ENCODE measurements at regions not wholly inside any gene's neighbourhood (a gene's known extent, or its start where the extent isn't known, plus 50 kb on each side); places are given as distances from the start of the nearest gene placed in this dataset.
A peak's percentile ranks its signal among the peaks of the same experiment; 100 is the strongest.
"Not testable (repeated sequence)": the region's sequence is repeated elsewhere in the genome, so short reads cannot be mapped to it uniquely, and the experiment has no call there.

- H3K9me3 ChIP-seq (ENCODE audit: low read depth, low read length): no peaks in the 10 kb centered on the region
- no peak for TF ChIP-seq CTCF (IDR thresholded peaks at IDR 0.05; ENCODE audit: extremely low read depth, low read depth, low read length)
- DNase-seq (ENCODE audit: insufficient read length, low spot score, missing footprints): no peak
- H3K79me2 ChIP-seq (ENCODE audit: insufficient read depth, low read length): no peaks in the 10 kb centered on the region
- H3K4me3 ChIP-seq (ENCODE audit: insufficient read depth, low read length): no peak overlapping the region
- no peak overlapping the region for H3K27ac ChIP-seq (ENCODE audit: low read depth, low read length)
- no peaks in the 10 kb centered on the region for H3K36me3 ChIP-seq (ENCODE audit: insufficient read depth, low read length)
- no peak overlapping the region for H3K4me2 ChIP-seq (ENCODE audit: insufficient read depth, low read length)
- H3K27me3 ChIP-seq (ENCODE audit: insufficient read depth, low read length): no peaks in the 10 kb centered on the region
- no peaks in the 10 kb centered on the region for H3K4me1 ChIP-seq (ENCODE audit: insufficient read depth, low read length)
- no peaks in the 10 kb centered on the region for H4K20me1 ChIP-seq (ENCODE audit: insufficient read depth, low read length)
- no peak overlapping the region for H2AFZ ChIP-seq (ENCODE audit: low read length)
These were observed 931.5 kb downstream of the TYW1 start for GRCh38 chr7:67928141-67928540.

GRCh38 chr7:67936447-67936846 is 939.8 kb downstream of the TYW1 start:
- H3K4me2 ChIP-seq (ENCODE audit: insufficient read depth, low read length); H3K36me3 ChIP-seq (ENCODE audit: insufficient read depth, low read length); H3K27me3 ChIP-seq (ENCODE audit: insufficient read depth, low read length); H2AFZ ChIP-seq (ENCODE audit: low read length); DNase-seq (ENCODE audit: insufficient read length, low spot score, missing footprints); H3K27ac ChIP-seq (ENCODE audit: low read depth, low read length); H3K4me3 ChIP-seq (ENCODE audit: insufficient read depth, low read length); H3K79me2 ChIP-seq (ENCODE audit: insufficient read depth, low read length); H3K9me3 ChIP-seq (ENCODE audit: low read depth, low read length); H4K20me1 ChIP-seq (ENCODE audit: insufficient read depth, low read length); H3K4me1 ChIP-seq (ENCODE audit: insufficient read depth, low read length): not testable (repeated sequence)

- Histone ChIP-seq H4K20me1 (ENCODE audit: insufficient read depth, low read length) (no peaks in the 10 kb centered on the region), H3K9me3 (ENCODE audit: low read depth, low read length) (no peaks in the 10 kb centered on the region), H3K4me2 (ENCODE audit: insufficient read depth, low read length) (no peak overlapping the region), H3K4me3 (ENCODE audit: insufficient read depth, low read length) (no peak overlapping the region), H2AFZ (ENCODE audit: low read length) (no peak overlapping the region), H3K27me3 (ENCODE audit: insufficient read depth, low read length) (no peaks in the 10 kb centered on the region), H3K27ac (ENCODE audit: low read depth, low read length) (no peak overlapping the region), H3K4me1 (ENCODE audit: insufficient read depth, low read length) (no peaks in the 10 kb centered on the region), H3K79me2 (ENCODE audit: insufficient read depth, low read length) (no peaks in the 10 kb centered on the region), H3K36me3 (ENCODE audit: insufficient read depth, low read length) (no peaks in the 10 kb centered on the region)
- DNase-seq (ENCODE audit: insufficient read length, low spot score, missing footprints): peak; percentile 21
- no peak for TF ChIP-seq CTCF (IDR thresholded peaks at IDR 0.05; ENCODE audit: extremely low read depth, low read depth, low read length)
These were observed 943.8 kb downstream of the TYW1 start for GRCh38 chr7:67940400-67940799.

- TF ChIP-seq CTCF (IDR thresholded peaks at IDR 0.05; ENCODE audit: extremely low read depth, low read depth, low read length): no peak
- H3K27me3 ChIP-seq (ENCODE audit: insufficient read depth, low read length): no peaks in the 10 kb centered on the region
- no peak overlapping the region for H3K4me2 ChIP-seq (ENCODE audit: insufficient read depth, low read length)
- no peaks in the 10 kb centered on the region for H3K4me1 ChIP-seq (ENCODE audit: insufficient read depth, low read length)
- no peak for DNase-seq (ENCODE audit: insufficient read length, low spot score, missing footprints)
- H4K20me1 ChIP-seq (ENCODE audit: insufficient read depth, low read length): no peaks in the 10 kb centered on the region
- no peaks in the 10 kb centered on the region for H3K9me3 ChIP-seq (ENCODE audit: low read depth, low read length)
- H3K36me3 ChIP-seq (ENCODE audit: insufficient read depth, low read length): no peaks in the 10 kb centered on the region
- H3K4me3 ChIP-seq (ENCODE audit: insufficient read depth, low read length): no peak overlapping the region
- no peak overlapping the region for H2AFZ ChIP-seq (ENCODE audit: low read length)
- H3K79me2 ChIP-seq (ENCODE audit: insufficient read depth, low read length): no peaks in the 10 kb centered on the region
- H3K27ac ChIP-seq (ENCODE audit: low read depth, low read length): no peak overlapping the region
These were observed 950.6 kb downstream of the TYW1 start for GRCh38 chr7:67947191-67947590.

GRCh38 chr7:67947646-67948045 is 951.0 kb downstream of the TYW1 start:
- H3K4me2 ChIP-seq (ENCODE audit: insufficient read depth, low read length): no peak overlapping the region
- no peaks in the 10 kb centered on the region for H3K9me3 ChIP-seq (ENCODE audit: low read depth, low read length)
- no peak overlapping the region for H2AFZ ChIP-seq (ENCODE audit: low read length)
- no peak for DNase-seq (ENCODE audit: insufficient read length, low spot score, missing footprints)
- no peak overlapping the region for H3K27ac ChIP-seq (ENCODE audit: low read depth, low read length)
- no peaks in the 10 kb centered on the region for H3K79me2 ChIP-seq (ENCODE audit: insufficient read depth, low read length)
- no peaks in the 10 kb centered on the region for H3K4me1 ChIP-seq (ENCODE audit: insufficient read depth, low read length)
- H3K4me3 ChIP-seq (ENCODE audit: insufficient read depth, low read length): no peak overlapping the region
- no peaks in the 10 kb centered on the region for H3K27me3 ChIP-seq (ENCODE audit: insufficient read depth, low read length)
- TF ChIP-seq CTCF (IDR thresholded peaks at IDR 0.05; ENCODE audit: extremely low read depth, low read depth, low read length): no peak
- no peaks in the 10 kb centered on the region for H3K36me3 ChIP-seq (ENCODE audit: insufficient read depth, low read length)
- no peaks in the 10 kb centered on the region for H4K20me1 ChIP-seq (ENCODE audit: insufficient read depth, low read length)

All from osteoblast (primary cell).